RWPE2 (cell line): ENCODE measurements at regions not wholly inside any gene's neighbourhood (a gene's known extent, or its start where the extent isn't known, plus 50 kb on each side); places are given as distances from the start of the nearest gene placed in this dataset.

Experiments used
- ATAC-seq: fragments of 200-7000 bp; cut with Tn5 transposase; 3 replicates; pipeline ENCODE4 v1.9.1; 2021; ENCODE audit warnings: low read depth
- DNase-seq: peaks from one replicate; pipeline ENCODE4 v3.0.0-alpha.2; 2020; ENCODE audit warnings: low spot score
- H3K27ac ChIP-seq: fragments of 450-650 bp; 2 replicates; pipeline ENCODE4 v1.5.1; 2017; ENCODE audit warnings: mild to moderate bottlenecking; ENCODE audit not compliant: poor library complexity, severe bottlenecking
- H3K27me3 ChIP-seq: fragments of 250-450 bp; sonication (Bioruptor Pico); 2 replicates; pipeline ENCODE4 v1.5.1; 2021; ENCODE audit warnings: mild to moderate bottlenecking, moderate library complexity; ENCODE audit not compliant: insufficient read depth, poor library complexity, severe bottlenecking
- H3K36me3 ChIP-seq: fragments of 250-450 bp; sonication (Bioruptor Pico); 2 replicates; pipeline ENCODE4 v1.5.1; 2020; ENCODE audit warnings: low read depth, mild to moderate bottlenecking, moderate library complexity
- H3K4me1 ChIP-seq: fragments of 250-450 bp; sonication (Bioruptor Pico); 2 replicates; pipeline ENCODE4 v1.5.1; 2021; ENCODE audit warnings: mild to moderate bottlenecking, moderate library complexity; ENCODE audit not compliant: insufficient read depth, poor library complexity, severe bottlenecking
- H3K4me3 ChIP-seq: fragments of 250-450 bp; sonication (Bioruptor Pico); 2 replicates; pipeline ENCODE4 v1.5.1; 2021; ENCODE audit warnings: mild to moderate bottlenecking, moderate library complexity; ENCODE audit not compliant: severe bottlenecking
- H3K9me3 ChIP-seq: fragments of 250-450 bp; sonication (Bioruptor Pico); 2 replicates; pipeline ENCODE4 v1.5.1; 2021; ENCODE audit warnings: mild to moderate bottlenecking, moderate library complexity; ENCODE audit not compliant: severe bottlenecking
- TF ChIP-seq, protein P1 (sequence below): fragments of 450-650 bp; IDR thresholded peaks from one replicate; pipeline ENCODE4 v1.5.1; 2017; ENCODE audit warnings: mild to moderate bottlenecking, moderate library complexity; ENCODE audit not compliant: poor library complexity, severe bottlenecking

DNA sequence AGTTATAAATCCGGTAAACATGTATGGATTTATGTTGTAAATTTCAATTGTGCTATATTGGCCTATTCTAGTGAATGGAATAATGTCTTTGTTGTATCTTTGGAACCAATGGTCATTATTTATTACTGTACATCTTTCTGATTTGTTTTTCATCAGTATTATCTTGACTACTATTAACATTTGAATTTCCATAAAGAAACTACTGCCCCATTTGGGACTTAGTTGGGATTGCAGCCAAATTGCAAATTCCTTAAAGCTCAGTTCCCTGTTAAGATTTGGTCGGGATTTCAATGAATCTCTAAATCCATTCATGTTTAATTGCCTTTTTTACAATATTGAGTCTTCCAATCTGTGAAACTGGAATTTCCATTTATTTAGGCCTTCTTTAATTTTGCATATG lies 822.4 kb upstream of the CADM2 start:
- DNase-seq (no peak), ATAC-seq (no peak)

DNA sequence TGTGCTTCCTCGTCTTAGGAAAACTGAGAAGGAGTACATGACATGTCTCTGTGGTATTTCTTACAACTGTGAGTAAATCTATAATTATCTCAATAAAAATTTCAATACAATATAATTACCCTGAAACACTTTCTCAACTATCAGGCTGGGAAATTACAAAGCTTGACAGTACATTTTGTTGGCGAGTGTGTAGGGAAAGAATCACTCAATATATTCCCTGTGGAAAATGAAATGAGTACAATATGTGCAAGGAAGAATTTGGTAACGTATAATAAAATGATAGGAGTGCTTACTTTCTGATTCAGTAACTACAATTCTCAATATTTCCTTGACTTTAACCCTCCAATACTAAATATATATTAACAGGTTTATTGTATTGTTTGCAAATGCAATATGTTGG lies 818.2 kb upstream of the CADM2 start:
- DNase-seq = no peak
- Histone ChIP-seq H3K27me3 (no peaks in the 10 kb centered on the region), H3K36me3 (no peaks in the 10 kb centered on the region), H3K4me1 (no peaks in the 10 kb centered on the region), H3K27ac (no peak overlapping the region), H3K4me3 (no peak overlapping the region), H3K9me3 (no peaks in the 10 kb centered on the region)
- TF ChIP-seq, protein P1, sequence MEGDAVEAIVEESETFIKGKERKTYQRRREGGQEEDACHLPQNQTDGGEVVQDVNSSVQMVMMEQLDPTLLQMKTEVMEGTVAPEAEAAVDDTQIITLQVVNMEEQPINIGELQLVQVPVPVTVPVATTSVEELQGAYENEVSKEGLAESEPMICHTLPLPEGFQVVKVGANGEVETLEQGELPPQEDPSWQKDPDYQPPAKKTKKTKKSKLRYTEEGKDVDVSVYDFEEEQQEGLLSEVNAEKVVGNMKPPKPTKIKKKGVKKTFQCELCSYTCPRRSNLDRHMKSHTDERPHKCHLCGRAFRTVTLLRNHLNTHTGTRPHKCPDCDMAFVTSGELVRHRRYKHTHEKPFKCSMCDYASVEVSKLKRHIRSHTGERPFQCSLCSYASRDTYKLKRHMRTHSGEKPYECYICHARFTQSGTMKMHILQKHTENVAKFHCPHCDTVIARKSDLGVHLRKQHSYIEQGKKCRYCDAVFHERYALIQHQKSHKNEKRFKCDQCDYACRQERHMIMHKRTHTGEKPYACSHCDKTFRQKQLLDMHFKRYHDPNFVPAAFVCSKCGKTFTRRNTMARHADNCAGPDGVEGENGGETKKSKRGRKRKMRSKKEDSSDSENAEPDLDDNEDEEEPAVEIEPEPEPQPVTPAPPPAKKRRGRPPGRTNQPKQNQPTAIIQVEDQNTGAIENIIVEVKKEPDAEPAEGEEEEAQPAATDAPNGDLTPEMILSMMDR = no peak
- ATAC-seq = no peak

More for the DNA sequence above, 822.4 kb upstream of the CADM2 start:
- H3K27ac ChIP-seq = no peak overlapping the region
- H3K4me3 ChIP-seq = no peak overlapping the region
- TF ChIP-seq, protein P1 = peak; percentile 65
- no peaks in the 10 kb centered on the region for H3K36me3 ChIP-seq
- no peaks in the 10 kb centered on the region for H3K9me3 ChIP-seq
- no peaks in the 10 kb centered on the region for H3K4me1 ChIP-seq
- H3K27me3 ChIP-seq = no peaks in the 10 kb centered on the region

DNA sequence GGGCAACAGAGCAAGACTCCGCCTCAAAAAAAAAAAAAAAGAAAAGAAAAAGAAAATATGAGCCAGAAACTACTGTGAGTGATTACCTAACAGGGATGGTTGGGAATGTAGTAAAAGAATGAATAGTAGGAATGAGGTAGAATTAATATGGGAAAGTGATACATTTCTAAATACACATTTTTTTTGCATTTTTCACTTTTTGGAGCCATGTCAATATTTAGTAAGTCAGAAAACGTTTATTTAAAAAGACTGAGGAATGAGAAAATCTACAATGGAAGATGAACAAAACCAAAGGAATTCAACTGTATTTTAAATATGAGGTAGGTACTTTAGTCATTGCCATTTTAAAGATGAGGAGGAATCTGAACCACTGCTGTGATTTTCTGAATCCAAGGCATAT lies 817.2 kb upstream of the CADM2 start:
- H3K36me3 ChIP-seq = no peaks in the 10 kb centered on the region
- DNase-seq = no peak
- no peak for ATAC-seq
- no peaks in the 10 kb centered on the region for H3K27me3 ChIP-seq
- TF ChIP-seq, protein P1 = no peak
- H3K4me1 ChIP-seq = no peaks in the 10 kb centered on the region
- no peaks in the 10 kb centered on the region for H3K9me3 ChIP-seq
- H3K4me3 ChIP-seq = no peak overlapping the region
- no peak overlapping the region for H3K27ac ChIP-seq

DNA sequence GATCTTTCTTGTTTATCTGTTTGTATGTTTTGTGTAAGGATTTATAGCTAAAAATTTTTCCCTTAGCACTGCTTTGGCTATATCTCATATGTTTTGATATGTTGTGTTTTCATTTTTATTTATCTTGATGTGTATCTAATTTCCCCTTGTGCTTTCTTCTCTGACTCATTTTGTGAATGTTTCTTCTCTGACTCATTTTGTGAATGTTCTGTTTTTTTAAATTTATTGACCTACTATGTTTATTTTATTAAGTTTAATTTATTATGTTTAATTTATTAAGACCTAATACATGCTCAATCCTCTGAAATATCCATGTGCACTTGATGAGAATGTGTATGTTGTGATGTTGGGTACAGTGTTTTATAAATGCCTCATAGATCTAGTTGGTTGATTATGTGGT lies 793.5 kb upstream of the CADM2 start:
- Histone ChIP-seq H3K4me3 (no peak overlapping the region), H3K36me3 (peaks cover 3% of the 10 kb centered on the region; the same call in 1 of the 2 replicates), H3K27ac (no peak overlapping the region), H3K4me1 (peaks cover 13% of the 10 kb centered on the region), H3K27me3 (no peaks in the 10 kb centered on the region), H3K9me3 (no peaks in the 10 kb centered on the region)
- TF ChIP-seq, protein P1 = no peak
- no peak for DNase-seq
- ATAC-seq = peak; percentile 53; the same call in 2 of the 3 replicates

DNA sequence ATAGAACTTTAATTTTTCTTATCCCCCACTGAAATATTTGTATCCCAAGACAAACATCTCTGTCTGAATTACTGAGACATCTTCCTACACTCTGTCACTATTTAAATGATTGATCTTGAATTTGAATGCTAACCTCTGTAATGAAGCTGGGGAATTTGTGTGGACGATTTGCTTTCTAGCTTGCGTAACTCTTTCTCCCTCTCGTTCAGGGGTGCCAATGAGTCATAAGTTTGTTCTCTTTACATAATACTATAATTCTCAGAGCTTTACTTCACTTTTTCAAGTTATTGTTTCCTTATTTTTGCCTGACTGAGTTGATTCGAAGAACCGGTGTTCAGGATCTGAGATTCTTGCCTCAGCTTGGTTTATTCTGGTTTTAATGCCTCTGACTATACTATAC lies 783.3 kb upstream of the CADM2 start:
- no peak overlapping the region for H3K27ac ChIP-seq
- no peak for DNase-seq

More for the DNA sequence above, 783.3 kb upstream of the CADM2 start:
- H3K4me1 ChIP-seq = no peaks in the 10 kb centered on the region
- no peak overlapping the region for H3K4me3 ChIP-seq
- no peak for ATAC-seq
- no peaks in the 10 kb centered on the region for H3K27me3 ChIP-seq
- no peaks in the 10 kb centered on the region for H3K9me3 ChIP-seq
- TF ChIP-seq, protein P1 = no peak
- H3K36me3 ChIP-seq = no peaks in the 10 kb centered on the region
